Astrocyte of the spinal cord (primary cell): ENCODE measurements at regions not wholly inside any gene's neighbourhood (a gene's known extent, or its start where the extent isn't known, plus 50 kb on each side); places are given as distances from the start of the nearest gene placed in this dataset.

Experiments
- DNase-seq: peaks from one replicate; pipeline ENCODE4 v3.0.0; 2011; ENCODE audit warnings: low read depth, low spot score
- H3K4me3 ChIP-seq: 2 replicates; pipeline ENCODE4 v1.5.1; 2011; ENCODE audit warnings: low read depth, mild to moderate bottlenecking, low read length, moderate library complexity
- CTCF ChIP-seq: IDR thresholded peaks from 2 replicates; pipeline ENCODE4 v1.5.1; 2012; ENCODE audit warnings: low read depth, mild to moderate bottlenecking, low read length, inconsistent platforms
- in situ Hi-C: cut with HindIII; loops from 2 replicates; pipeline ENCODE4 v1.10.0; 2017; ENCODE audit warnings: low sequenced_read_pairs

GRCh38 chr16:59686405-59686804, 952.3 kb upstream of the GOT2 start:
- in situ Hi-C loops = no loop called here
- no peak for TF ChIP-seq CTCF
- H3K4me3 ChIP-seq = no peak overlapping the region
- no peak for DNase-seq

- in situ Hi-C loops = no loop called here
- H3K4me3 ChIP-seq = no peak overlapping the region
- peak; percentile 3 for DNase-seq
- TF ChIP-seq CTCF = no peak
Observed at GRCh38 chr16:59684911-59685310, 950.8 kb upstream of the GOT2 start.

GRCh38 chr16:59683709-59684108, 949.6 kb upstream of the GOT2 start:
- TF ChIP-seq CTCF = no peak
- DNase-seq = no peak
- H3K4me3 ChIP-seq = no peak overlapping the region
- in situ Hi-C loops = no loop called here

- in situ Hi-C loops = no loop called here
- no peak for DNase-seq
- no peak overlapping the region for H3K4me3 ChIP-seq
- TF ChIP-seq CTCF = no peak
Observed at GRCh38 chr16:59665618-59666220, 931.6 kb upstream of the GOT2 start.

- in situ Hi-C loops = no loop called here
- no peak for TF ChIP-seq CTCF
- DNase-seq = no peak
- H3K4me3 ChIP-seq = no peak overlapping the region
Observed at GRCh38 chr16:59658572-59658971, 924.5 kb upstream of the GOT2 start.

- no peak overlapping the region for H3K4me3 ChIP-seq
- no peak for TF ChIP-seq CTCF
- in situ Hi-C loops = no loop called here
- DNase-seq = no peak
Observed at GRCh38 chr16:59655031-59655430, 920.9 kb upstream of the GOT2 start.

- no peak overlapping the region for H3K4me3 ChIP-seq
- DNase-seq = no peak
- in situ Hi-C loops = no loop called here
- no peak for TF ChIP-seq CTCF
Observed at GRCh38 chr16:59654455-59654854, 920.3 kb upstream of the GOT2 start.
